Omental fat pad (tissue), 3 donors: ENCODE measurements at regions not wholly inside any gene's neighbourhood (a gene's known extent, or its start where the extent isn't known, plus 50 kb on each side); places are given as distances from the start of the nearest gene placed in this dataset.
A peak's percentile ranks its signal among the peaks of the same experiment; 100 is the strongest.

ENCODE experiments used
- ATAC-seq: fragments of 150-250 bp; one replicate; pipeline ENCODE4 v1.9.1; 2016; ENCODE audit warnings: mild to moderate bottlenecking, moderate library complexity; ENCODE audit not compliant: low FRiP score
- DNase-seq: peaks from one replicate; pipeline ENCODE4 v3.0.0-alpha.2; 2019; ENCODE audit warnings: low spot score
- CTCF ChIP-seq, 3 donors: fragments of 450-650 bp; IDR thresholded peaks; one replicate each; pipeline ENCODE4 v1.5.1; 2016 to 2017; ENCODE audit warnings: antibody characterized with exemption in 3 of 3, mild to moderate bottlenecking in 3 of 3, moderate library complexity in 2 of 3

GRCh38 chr1:162983671-162984425, 85.3 kb upstream of the RGS4 start:
- ATAC-seq (peak; percentile 40), DNase-seq (no peak)
- TF ChIP-seq CTCF (IDR thresholded peaks at IDR 0.05): no peak

DNA sequence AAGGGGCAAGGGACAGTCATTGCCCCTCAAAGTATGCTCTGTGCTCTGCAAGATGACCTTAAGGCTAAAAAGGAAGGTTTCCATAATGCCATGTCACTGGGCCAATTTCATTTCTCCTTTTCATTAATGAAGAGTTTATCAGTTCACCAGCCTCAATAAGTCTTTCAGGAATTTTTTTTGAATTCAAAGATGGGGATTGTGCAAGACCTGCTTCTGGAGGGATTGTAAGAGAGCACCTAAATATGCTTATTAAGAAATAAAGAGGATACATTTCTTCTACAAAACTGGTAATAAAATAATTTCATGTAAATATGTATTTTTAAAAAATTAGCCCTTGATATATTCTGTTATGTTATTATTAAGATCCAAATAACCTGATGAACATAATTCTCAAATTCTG, 86.8 kb upstream of the RGS4 start:
- DNase-seq: no peak
- ATAC-seq: no peak
- no peak for TF ChIP-seq CTCF (IDR thresholded peaks at IDR 0.05)

GRCh38 chr1:162977944-162978568, 91.1 kb upstream of the RGS4 start:
- no peak for DNase-seq
- TF ChIP-seq CTCF (IDR thresholded peaks at IDR 0.05): no peak
- ATAC-seq: no peak

DNA sequence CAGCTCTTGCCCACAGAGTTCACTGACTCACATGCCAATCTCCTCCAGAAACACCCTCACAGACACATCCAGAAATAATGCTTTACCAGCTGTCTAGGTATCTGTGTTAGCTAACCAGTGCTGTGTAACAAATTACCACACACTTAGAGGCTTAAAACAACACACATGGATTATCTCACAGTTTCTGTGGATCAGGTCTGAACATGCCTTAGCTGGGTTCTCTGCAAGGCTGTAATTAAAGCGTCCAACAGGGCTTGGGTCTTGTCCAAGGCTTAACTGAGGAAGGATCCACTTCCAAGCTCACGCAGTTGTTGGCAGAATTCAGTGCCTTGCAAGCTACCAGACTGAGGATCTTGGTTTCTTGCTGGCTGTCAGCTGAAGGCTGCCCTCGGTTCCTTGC, 92.5 kb upstream of the RGS4 start:
- DNase-seq (no peak), ATAC-seq (no peak)
- no peak for TF ChIP-seq CTCF (IDR thresholded peaks at IDR 0.05)

GRCh38 chr1:162974810-162975209, 94.4 kb upstream of the RGS4 start:
- DNase-seq: no peak
- no peak for ATAC-seq
- TF ChIP-seq CTCF (IDR thresholded peaks at IDR 0.05): no peak

DNA sequence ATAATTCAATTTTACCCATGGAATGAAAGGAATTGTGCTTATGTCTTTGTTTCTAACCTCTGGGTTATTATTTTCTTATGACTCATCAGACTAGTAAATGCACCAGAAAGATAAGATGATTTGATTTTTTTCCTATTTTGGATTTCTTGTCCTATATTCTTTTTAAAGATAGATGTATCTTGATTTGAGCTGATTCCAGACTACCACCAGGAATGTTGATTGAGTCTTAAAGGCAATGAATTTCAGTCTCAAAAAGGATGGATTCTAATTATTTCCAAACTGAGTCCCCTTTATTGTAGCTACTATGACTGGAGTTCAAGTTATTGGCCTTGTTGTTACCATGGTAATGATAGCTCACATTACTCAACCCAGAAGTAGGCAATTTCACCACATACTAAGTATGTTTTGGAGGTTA, 95.8 kb upstream of the RGS4 start:
- DNase-seq: no peak

More for the DNA sequence above, 95.8 kb upstream of the RGS4 start:
- TF ChIP-seq CTCF (IDR thresholded peaks at IDR 0.05): no peak
- no peak for ATAC-seq
